Endothelial cell of umbilical vein (primary cell): ENCODE measurements at regions not wholly inside any gene's neighbourhood (a gene's known extent, or its start where the extent isn't known, plus 50 kb on each side); places are given as distances from the start of the nearest gene placed in this dataset.

Source experiments
- BruUV-seq: library from RNA; stranded (reverse); fragments of 400-500 nt; replicated peaks from 2 replicates; lab custom pipeline; 2021; lab: Mats Ljungman, UMichigan
- CTCF ChIA-PET: fragments of 300-600, 350-600 bp; sonication (Branson Sonifier 250); formaldehyde crosslinking; loops from one replicate; lab custom pipeline; 2021; ENCODE audit warnings: antibody characterized with exemption, inconsistent platforms; lab: Charles Lee
- POLR2A ChIA-PET: fragments of 300-600, 350-600 bp; sonication (Branson Sonifier 250); formaldehyde crosslinking; loops from one replicate; lab custom pipeline; 2021; ENCODE audit warnings: antibody characterized with exemption, inconsistent platforms; lab: Charles Lee
- DNase-seq: peaks from one replicate; pipeline ENCODE4 v3.0.0-alpha.2; 2011; ENCODE audit warnings: low read depth, low spot score
- FAIRE-seq: peaks from 2 replicates; lab custom pipeline; 2011; peaks lifted over from hg19 to GRCh38; lab: Jason Lieb, UNC
- H2AFZ ChIP-seq: 2 replicates; pipeline ENCODE4 v1.6.0; 2012; ENCODE audit warnings: low read depth, low read length, control low read depth, inconsistent platforms
- H3K27ac ChIP-seq: 2 replicates; pipeline ENCODE4 v1.5.1; 2011; ENCODE audit warnings: low read depth, mild to moderate bottlenecking, control low read depth, low read length, moderate library complexity; ENCODE audit not compliant: insufficient read depth
- H3K27me3 ChIP-seq, 2 experiments: 2 replicates each; pipeline versions ENCODE4 v1.6.0 to v1.6.1; 2011; ENCODE audit warnings: low read length in 2 of 2, mixed read lengths in 1 of 2; ENCODE audit not compliant: control insufficient read depth in 2 of 2, insufficient read depth in 2 of 2
- H3K36me3 ChIP-seq, 2 experiments: 2 replicates in 1 of 2; 3 replicates in 1 of 2; pipeline ENCODE4 v1.5.1; 2011; ENCODE audit warnings: low read length in 2 of 2, mild to moderate bottlenecking in 1 of 2, moderate library complexity in 1 of 2; ENCODE audit not compliant: control insufficient read depth in 2 of 2, insufficient read depth in 2 of 2; ENCODE audit errors: extremely low read depth in 1 of 2
- H3K4me1 ChIP-seq: 3 replicates; pipeline ENCODE4 v1.5.1; 2011; ENCODE audit warnings: mild to moderate bottlenecking, low read length; ENCODE audit not compliant: control insufficient read depth, insufficient read depth; ENCODE audit errors: extremely low read depth
- H3K4me2 ChIP-seq: 2 replicates; pipeline ENCODE4 v1.6.1; 2011; ENCODE audit warnings: low read length, control low read depth, mixed read lengths; ENCODE audit not compliant: insufficient read depth
- H3K4me3 ChIP-seq, 3 experiments: fragments of 200-600 bp in 1 of 3; sonication (generic), shearing (Covaris generic) in 1 of 3; replicated peaks in 1 of 3; 2 replicates each; pipeline ENCODE4 v1.5.1; 2011 to 2016; ENCODE audit warnings: control low read depth in 3 of 3, low read length in 3 of 3, mild to moderate bottlenecking in 2 of 3, inconsistent platforms in 1 of 3, low read depth in 1 of 3, moderate library complexity in 1 of 3; ENCODE audit not compliant: insufficient read depth in 1 of 3
- H3K79me2 ChIP-seq: 2 replicates; pipeline ENCODE4 v1.6.0; 2012; ENCODE audit warnings: low read length, inconsistent platforms; ENCODE audit not compliant: control insufficient read depth, insufficient read depth
- H3K9ac ChIP-seq: replicated peaks from 2 replicates; pipeline ENCODE3; 2011; ENCODE audit warnings: low read length, control low read depth; ENCODE audit not compliant: insufficient read depth; ENCODE audit errors: extremely low read depth
- H3K9me1 ChIP-seq: replicated peaks from 3 replicates; pipeline ENCODE4 v1.6.0; 2011; ENCODE audit warnings: mild to moderate bottlenecking, low read length; ENCODE audit not compliant: control insufficient read depth, insufficient read depth; ENCODE audit errors: extremely low read depth
- H3K9me3 ChIP-seq: replicated peaks from 2 replicates; pipeline ENCODE4 v1.5.1; 2012; ENCODE audit warnings: low read length, inconsistent platforms; ENCODE audit not compliant: control insufficient read depth, insufficient read depth
- H4K20me1 ChIP-seq: replicated peaks from 2 replicates; pipeline ENCODE3; 2011; ENCODE audit warnings: mild to moderate bottlenecking, low read length; ENCODE audit not compliant: control insufficient read depth, insufficient read depth; ENCODE audit errors: extremely low read depth
- EZH2 ChIP-seq: IDR thresholded peaks from 2 replicates; pipeline ENCODE4 v1.6.1; 2012; ENCODE audit warnings: borderline replicate concordance, low read depth, mild to moderate bottlenecking, moderate library complexity, low read length, inconsistent platforms; ENCODE audit not compliant: severe bottlenecking
- FOS ChIP-seq: IDR thresholded peaks from 2 replicates; pipeline ENCODE4 v1.6.1; 2011; ENCODE audit warnings: mild to moderate bottlenecking, low read length, moderate library complexity, borderline replicate concordance; ENCODE audit not compliant: insufficient read depth
- GATA2 ChIP-seq: IDR thresholded peaks from 2 replicates; pipeline ENCODE4 v1.7.0; 2011; ENCODE audit warnings: low read depth, mild to moderate bottlenecking, moderate library complexity, mixed read lengths, low read length; ENCODE audit not compliant: insufficient read length, insufficient read depth
- POLR2AphosphoS5 ChIP-seq: IDR thresholded peaks from 2 replicates; pipeline ENCODE4 v1.6.1; 2012; ENCODE audit warnings: low read depth, mild to moderate bottlenecking, control low read depth, low read length, moderate library complexity; ENCODE audit not compliant: insufficient read depth
- dilution Hi-C: fragments of 300-500 bp; cut with MboI; formaldehyde crosslinking; loops from one replicate; pipeline ENCODE4 v1.15.0; 2019; ENCODE audit warnings: low sequenced_read_pairs; ENCODE audit not compliant: extremely low pct_ligation_motif_present
- intact Hi-C: fragments of 100-400 bp; cut with micrococcal nuclease; formaldehyde crosslinking; loops from one replicate; pipeline ENCODE4 v1.10.0; 2022

- Histone ChIP-seq H2AFZ (no peak overlapping the region), H3K9me1 (no peaks in the 10 kb centered on the region), H3K4me1 (no peaks in the 10 kb centered on the region), H4K20me1 (no peaks in the 10 kb centered on the region), H3K9ac (no peak overlapping the region), H3K4me2 (no peak overlapping the region), H3K36me3 (no peaks in the 10 kb centered on the region), H3K9me3 (no peaks in the 10 kb centered on the region), H3K27ac (no peak overlapping the region), H3K4me3 (no peak overlapping the region), H3K27me3 (no peaks in the 10 kb centered on the region), H3K79me2 (no peaks in the 10 kb centered on the region)
- peak; percentile 39 for TF ChIP-seq FOS
- no peak for TF ChIP-seq EZH2
- TF ChIP-seq GATA2, result peak; percentile 17
- no TSS peak for BruUV-seq
- dilution Hi-C loops, result no loop called here
- ChIA-PET CTCF (interaction anchor here (0.8 to 1.4 kb wide), 2 partner anchors 8 to 12 kb away, joined by 3 read pairs; no protein-coding TSS in a partner anchor), POLR2A (no interaction called here)
- intact Hi-C loops, result no loop called here
- FAIRE-seq (peak; percentile 28), DNase-seq (peak; percentile 59)
These were observed 653.6 kb upstream of the ITGA1 start for GRCh38 chr5:52134013-52134650.

GRCh38 chr5:52139888-52140615, 647.7 kb upstream of the ITGA1 start:
- ChIA-PET CTCF (interaction anchor here (0.7 to 1.3 kb wide), 6 partner anchors 8 to 216 kb away, joined by 3 to 5 read pairs (median 3); no protein-coding TSS in a partner anchor), POLR2A (no interaction called here)
- no peak overlapping the region for H3K4me3 ChIP-seq
- no peak overlapping the region for H3K4me2 ChIP-seq
- H3K79me2 ChIP-seq, result no peaks in the 10 kb centered on the region
- no peaks in the 10 kb centered on the region for H4K20me1 ChIP-seq
- dilution Hi-C loops (no loop called here), intact Hi-C loops (loop anchor here (1.0 to 5.0 kb wide), 2 partner anchors 77 to 132 kb away; no protein-coding TSS in a partner anchor)
- no peak for TF ChIP-seq POLR2AphosphoS5
- TF ChIP-seq GATA2, result peak; percentile 88
- no peaks in the 10 kb centered on the region for H3K9me1 ChIP-seq
- no peak overlapping the region for H3K27ac ChIP-seq
- no peak overlapping the region for H3K9ac ChIP-seq
- no peaks in the 10 kb centered on the region for H3K4me1 ChIP-seq
- peak; percentile 80 for DNase-seq
- H3K9me3 ChIP-seq, result no peaks in the 10 kb centered on the region
- FAIRE-seq, result peak; percentile 66
- no peaks in the 10 kb centered on the region for H3K36me3 ChIP-seq
- no peaks in the 10 kb centered on the region for H3K27me3 ChIP-seq
- H2AFZ ChIP-seq, result no peak overlapping the region
- no TSS peak for BruUV-seq
